DMS53 treated with DMSO at 0.1 percent for 48 hours (cell line): ENCODE measurements at regions not wholly inside any gene's neighbourhood (a gene's known extent, or its start where the extent isn't known, plus 50 kb on each side); places are given as distances from the start of the nearest gene placed in this dataset.

Experiments used
- DNase-seq: peaks from one replicate; lab custom pipeline; 2025; ENCODE audit not compliant: unreplicated experiment; lab: John Stamatoyannopoulos, UW

DNA sequence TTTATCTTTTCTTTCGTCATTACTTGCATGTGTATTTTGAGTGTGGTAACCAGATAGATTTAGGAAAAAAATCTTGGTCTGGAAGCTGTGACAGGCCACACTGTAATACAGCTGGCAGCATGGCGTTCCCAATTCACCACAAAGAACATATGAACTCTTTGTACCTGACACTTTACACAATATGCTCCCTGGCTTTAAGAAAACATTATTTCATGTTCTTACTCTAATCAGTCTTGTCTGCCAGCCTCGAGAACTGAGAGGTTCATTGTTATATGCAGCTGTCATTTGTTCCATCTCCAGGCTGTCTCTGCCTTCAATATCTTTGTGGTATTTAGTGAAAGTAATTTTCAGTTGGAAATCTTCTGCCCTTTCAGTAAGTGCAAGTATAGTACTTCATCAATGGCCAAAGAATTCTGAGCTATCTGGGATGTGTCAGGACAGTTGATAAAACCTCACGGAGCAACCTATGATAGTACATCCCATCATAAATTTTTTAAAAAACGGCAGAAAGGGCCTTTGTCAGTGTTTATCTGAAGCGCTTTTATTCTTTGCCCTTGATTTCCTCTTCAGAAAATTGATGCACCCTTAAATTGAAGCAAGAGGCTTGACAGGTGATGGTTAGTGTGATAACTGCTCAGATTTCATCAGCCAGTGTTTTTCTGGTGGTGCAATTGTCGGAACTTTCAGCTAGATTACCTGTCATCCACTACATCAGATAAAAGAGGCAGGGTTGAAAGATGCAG, 146.3 kb upstream of the SP8 start:
- DNase-seq, result no peak

DNA sequence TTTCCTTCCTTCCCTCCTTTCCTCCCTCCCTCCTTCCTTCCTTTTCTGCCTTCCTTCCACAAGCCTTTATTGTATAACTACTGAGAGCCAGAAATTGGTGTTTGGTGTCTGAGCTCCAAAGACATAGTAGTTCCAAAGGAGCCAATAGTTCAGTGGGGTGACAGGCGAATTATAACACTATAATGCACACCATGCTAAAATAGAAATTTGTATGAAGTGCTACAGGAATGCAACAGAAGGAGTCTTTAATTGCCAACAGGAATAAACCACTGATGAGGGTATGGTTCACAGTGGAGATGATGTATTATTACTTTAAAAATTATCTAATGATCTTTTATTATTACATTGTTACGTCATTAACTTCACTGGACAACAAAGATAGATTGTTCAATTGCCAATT, 158.8 kb upstream of the SP8 start:
- no peak for DNase-seq

DNA sequence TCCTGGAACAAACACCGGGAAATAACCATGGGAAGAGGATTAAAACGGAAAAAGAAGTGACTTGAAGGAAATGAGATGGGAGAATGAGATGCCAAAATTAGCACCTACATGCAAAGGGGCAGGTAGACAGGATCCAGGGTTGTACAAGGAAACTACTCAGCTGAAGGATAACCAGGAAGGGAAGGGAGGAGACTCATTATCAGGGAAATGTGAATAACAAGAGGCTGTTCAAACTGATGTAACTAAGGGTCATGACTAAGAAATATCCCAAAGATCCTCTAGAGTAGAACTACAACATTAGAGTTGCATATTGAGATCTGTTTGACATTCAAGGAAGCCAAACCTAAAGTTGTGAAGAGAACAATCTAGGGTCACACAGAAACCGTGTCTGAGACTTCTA, 166.2 kb upstream of the SP8 start:
- peak; percentile 32 for DNase-seq

DNA sequence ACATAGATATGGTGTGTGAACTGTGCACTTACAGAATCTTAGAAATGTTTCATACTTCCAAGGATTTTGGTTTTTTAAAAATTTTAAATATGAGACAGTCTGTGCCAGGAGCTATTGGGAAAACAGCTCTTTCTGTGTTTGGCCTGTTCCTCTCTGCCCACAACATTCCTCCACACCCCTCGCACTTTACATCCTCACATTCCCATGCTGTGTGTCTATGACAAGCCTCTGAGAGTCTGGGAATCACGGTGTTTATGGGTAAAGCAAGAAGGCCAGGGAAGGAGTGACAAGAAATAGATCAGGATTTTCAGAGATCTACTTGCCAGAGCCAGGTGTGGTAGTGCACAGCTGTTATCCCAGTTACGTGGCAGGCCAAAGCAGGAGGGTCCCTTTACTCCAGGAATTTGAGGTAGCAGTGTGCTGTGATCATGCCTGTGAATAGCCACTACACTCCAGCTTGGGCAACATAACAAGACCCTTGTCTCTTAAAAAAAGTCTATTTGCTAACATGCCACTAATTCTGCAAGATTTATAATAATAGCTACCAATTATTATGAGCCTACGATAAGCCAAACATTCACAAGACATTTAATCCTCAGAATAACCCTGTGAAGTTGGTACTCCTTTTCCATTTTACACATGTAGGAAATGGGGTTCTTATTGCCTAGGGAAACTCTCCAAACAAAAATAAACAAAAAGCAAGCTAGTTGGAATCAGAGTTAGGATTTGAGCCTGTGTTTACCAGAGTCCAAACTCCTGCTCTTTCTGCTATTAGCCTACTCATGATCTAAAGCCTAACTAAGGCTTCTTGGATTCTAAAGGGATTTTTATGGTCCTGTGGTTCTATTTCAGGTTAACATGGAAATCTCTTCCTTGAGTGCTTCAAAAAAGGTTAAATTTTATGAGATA, 168.3 kb upstream of the SP8 start:
- no peak for DNase-seq

DNA sequence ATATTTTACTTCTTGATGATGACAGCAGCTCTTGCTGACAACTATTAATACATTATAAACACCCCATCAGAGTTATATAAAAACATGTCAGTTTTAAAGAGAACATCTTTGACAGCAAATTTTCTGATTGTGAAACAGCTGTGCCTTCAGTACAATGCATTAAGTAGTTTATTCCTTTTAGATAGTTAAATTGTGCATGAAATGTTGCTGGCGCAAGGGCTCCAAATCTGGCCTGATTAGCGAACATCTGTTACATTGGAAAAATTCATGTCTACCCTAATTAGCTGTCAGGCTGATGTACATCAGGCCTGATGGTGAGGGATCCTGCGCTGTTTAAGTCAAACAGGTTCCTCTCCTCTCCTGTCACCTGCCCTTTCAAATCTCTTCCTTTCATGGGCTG, 171.9 kb upstream of the SP8 start:
- peak; percentile 93 for DNase-seq

DNA sequence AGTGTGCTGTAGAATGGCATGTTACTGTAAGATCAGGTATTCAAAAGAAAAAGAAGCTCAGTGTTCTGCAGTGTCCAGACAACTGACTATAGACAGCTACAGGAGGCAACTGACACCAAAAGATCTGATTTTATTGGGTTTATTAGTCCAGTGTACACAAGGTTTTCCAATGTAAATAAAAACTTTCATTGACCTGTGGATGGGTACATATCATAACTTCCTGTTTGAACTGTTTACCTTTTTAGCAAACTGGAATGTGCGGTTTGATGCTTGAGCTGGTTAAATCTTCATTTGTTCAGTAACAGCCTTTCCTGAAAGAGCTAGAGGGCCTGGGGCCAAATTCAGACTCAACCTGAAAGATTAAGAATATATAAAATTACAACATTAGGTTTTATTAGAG, 172.6 kb upstream of the SP8 start:
- DNase-seq, result peak; percentile 99

DNA sequence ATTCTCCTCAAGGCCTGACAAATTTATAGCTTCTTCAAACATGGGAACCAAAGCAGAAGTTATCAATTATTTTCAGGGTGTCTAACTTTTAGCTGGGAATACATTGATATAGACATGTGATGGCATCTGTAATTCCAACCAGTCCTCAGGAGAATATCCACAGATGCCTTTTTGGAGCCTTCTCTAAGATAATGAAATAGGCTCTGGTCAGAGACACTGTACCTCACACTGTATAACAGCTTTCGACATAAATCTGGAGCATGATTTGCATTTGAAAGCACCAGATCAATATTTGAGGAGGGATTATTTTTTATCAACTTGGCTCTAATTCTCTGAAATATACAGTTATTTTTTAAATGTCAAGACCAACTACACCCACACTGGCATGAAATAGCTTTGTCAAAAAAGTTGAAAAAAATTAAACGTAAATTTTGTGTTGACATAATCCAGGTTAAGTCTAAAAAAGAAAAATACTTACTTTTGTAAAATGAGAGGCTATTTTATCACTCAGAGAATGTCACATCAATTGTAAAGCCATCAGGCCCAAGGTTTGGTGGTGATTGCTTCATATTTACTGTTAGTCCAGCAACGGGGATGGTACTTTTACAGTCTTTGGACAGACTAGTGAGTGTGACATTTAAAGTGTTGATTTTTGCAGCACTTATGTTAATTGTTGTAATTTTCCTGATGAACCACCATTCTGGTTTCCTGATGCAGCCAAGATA, 177.0 kb upstream of the SP8 start:
- no peak for DNase-seq

DNA sequence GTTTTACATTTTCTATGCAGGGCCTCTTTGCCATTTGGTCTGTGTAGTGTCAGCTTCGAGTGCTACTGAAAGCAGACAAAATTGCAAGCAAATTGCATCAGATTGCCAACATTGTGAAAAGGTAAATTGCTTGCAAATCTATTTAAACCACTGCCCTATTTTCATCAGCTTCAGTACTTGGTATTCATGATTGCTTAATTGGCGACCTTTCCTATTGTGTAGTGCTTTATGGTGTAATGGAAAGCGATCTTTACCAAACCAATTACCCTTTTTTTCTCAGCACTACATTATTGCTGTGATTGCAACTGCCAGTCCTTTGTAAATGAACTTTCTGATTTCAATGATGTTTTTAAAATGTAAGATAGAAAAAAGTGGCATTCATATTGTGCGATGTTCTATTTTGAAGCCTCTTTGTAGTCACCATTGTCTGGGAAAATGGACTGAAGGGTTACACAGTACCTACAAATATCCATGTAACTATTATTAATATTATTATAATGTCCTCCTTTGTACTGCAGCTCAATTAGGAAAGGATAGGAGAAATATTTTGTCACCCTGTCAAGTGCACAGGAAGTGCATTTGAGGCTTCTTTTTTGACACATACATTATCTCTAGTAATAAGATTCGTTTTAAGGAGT, 177.7 kb upstream of the SP8 start:
- DNase-seq, result peak; percentile 24

DNA sequence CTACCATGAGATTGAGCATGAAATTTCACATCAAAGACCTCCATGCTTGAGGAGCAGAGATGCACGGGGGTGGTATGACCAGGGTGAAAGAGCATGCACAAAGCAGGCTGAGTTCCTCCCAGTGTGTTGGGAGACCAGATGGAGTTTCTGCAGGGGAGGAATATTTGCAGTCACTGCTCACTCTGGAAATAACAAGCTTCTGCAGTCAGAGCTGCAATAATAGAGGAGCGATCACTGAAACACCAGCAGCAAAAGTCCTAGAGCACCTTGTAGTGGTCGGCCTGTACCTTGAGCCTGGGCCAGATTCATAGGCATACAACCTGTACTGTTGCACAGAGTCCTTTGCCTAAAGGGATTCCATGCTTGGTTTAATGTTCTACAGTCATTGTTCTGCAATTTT, 184.5 kb upstream of the SP8 start:
- no peak for DNase-seq

DNA sequence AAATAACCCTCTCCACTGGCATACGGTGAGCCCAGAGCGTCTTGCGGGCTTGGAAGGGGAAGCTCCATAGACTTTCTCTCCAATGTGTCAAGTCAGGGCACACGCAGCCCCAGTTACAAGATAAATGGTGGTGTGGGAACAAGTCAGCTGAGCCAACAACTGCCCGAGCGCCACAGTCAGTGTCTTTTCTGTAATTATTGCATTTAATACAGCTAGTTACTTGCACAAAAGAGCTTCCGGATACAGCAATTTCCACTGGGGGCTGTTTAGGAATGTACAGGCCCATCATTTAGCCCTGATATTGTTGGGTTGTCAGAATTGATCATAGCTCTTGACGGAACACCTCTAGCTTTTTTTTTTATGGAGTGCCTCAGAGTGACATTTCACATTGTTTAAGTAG, 193.5 kb upstream of the SP8 start:
- no peak for DNase-seq

DNA sequence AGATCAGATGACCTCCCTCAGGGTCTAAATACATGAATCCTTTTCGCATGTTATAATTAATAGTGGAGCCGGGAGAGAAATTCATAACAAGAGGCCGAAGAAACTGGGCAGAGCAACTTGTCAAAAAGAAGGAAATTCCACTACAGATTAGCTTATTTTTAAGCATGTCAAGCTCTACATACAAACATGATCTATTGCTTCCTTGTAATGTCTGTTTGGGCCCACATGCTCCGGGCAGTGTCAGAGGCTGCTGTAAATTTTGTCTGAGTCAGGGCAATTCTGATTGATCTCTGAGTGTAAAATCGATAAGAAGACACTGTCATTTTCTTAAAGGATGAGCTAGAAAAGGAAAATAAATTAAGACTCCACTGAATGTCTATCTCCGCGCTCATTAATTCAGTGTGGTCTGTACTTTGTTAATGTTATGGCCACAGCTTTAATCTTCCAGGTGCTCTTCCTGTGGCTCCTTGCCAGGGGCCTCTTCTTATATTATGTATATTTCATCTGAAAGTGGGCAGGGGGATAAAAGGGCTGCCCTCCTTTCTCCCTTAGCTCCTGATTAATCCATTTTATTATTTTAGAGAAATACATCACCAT, 194.1 kb upstream of the SP8 start:
- no peak for DNase-seq

DNA sequence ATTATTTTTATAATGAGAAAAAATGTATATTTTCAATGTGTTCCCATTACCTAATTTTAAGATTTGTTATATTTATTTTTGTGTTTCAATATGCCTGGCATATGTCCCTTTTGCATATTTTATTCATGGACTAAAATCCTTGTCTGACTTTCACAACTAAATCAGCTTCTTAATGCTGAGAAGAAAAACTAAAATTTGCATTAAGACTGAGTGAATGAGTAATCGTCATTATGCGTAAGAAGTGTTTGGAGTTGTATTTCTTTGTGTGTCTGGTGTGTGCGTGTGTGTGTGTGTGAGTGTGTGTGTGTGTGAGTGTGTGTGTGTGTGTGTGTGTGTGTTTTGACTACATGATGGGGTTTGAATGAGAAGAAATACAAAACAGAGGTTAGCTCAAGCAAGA, 201.7 kb upstream of the SP8 start:
- no peak for DNase-seq

DNA sequence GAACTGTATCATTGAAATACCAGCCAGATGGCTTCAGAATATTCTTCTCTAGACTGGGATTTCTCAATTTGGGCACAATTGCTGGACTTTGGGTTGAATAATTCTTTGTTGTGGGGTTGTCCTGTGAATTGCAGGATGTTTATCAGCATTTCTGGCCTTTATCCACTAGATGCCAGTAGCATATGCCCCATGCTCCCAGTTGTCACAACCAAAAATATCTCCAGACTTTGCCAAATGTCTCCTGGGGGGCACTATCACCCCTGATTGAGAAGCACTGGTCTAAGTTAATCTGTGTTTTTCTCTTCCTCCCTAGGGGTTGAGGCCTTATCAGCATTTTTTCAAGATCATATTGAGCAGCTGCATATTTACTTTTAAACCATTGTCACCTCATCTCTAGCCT, 204.9 kb upstream of the SP8 start:
- peak; percentile 5 for DNase-seq

DNA sequence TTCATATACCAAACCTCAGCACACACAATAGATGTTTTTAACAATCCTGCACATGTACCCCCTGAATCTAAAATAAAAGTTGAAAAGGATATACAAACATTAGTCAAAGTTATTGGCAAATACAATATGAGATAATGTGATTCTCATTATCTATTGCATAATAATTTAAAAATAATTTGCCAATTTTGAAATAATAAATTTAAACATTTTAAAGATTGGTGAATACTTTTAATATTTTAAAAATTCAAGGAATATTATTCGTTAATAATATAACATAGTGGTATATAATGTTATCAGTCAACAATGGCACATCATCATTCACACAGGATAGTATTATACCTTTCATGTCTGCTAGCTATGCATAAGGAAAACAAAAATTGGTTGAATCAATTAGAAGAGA, 207.0 kb upstream of the SP8 start:
- no peak for DNase-seq

DNA sequence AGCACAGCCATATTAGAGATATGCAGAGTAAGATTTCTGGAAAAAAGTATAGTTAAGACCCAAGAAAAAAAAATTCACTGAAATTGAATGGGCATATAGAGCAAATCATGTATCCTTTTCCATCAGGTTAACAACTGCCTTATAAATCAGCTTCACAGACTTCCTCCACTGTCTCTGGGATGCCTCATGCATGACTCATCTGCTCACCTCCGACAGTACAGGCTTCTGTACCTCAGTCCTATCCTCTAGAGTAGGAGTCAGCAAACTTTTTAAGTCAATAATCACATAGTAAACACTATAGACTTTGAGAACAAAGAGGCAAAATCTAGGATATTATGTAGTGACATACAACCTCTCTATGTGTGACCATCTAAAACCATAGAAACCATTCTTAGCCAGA, 211.6 kb upstream of the SP8 start:
- peak; percentile 93 for DNase-seq

DNA sequence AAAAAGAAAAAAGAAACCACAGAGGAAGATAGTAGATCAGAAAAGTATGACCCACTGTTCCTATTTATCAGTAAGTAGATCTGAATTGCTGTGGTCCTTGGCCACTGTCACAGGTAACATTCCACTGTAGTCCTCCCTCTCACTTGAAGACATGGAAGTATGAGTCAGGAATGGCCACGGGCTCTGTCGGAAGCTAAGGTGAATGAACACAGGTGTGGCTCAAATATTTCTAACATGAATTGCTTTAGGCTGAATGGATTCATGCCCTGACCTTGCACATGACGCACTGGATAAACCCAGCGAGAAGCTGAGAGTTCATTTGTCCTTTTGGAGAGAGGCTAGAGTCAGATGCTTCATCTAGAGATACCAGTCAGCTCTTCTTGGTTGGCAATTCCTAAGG, 224.5 kb upstream of the SP8 start:
- no peak for DNase-seq

DNA sequence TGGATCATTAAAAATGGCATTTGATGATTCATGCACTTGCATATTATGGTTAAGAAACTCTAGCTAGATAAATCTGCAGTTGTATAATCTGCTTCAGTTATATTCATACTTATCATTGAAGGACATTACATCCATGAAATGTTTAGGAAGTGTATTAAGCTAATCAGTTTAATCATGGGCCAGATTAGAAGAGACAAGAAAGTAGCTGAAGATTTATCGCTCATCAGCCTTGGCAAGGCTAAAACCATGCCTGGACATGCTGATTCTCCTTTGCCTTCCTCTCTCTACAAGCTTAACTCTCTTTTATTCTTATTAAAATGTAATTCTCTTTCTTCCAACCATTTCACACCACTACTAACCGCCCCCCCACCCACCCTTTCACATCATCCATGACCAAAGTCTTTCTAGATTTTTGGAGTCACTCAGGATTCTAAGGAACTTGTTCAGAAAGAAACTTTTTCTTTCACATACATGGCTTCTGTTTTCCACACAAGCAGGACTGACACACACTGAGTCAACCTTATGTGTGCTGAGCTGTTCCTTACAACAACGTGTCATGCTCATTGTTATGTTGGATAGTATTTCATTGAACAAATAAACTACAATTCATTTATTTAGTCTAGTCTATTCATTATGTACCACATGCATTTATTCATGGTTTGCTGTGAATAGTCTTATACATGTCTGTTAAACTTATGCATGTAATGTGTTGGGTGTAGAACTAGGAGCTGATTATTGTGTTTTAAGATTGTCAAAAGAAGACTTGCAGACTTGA, 227.3 kb upstream of the SP8 start:
- DNase-seq, result peak; percentile 7

DNA sequence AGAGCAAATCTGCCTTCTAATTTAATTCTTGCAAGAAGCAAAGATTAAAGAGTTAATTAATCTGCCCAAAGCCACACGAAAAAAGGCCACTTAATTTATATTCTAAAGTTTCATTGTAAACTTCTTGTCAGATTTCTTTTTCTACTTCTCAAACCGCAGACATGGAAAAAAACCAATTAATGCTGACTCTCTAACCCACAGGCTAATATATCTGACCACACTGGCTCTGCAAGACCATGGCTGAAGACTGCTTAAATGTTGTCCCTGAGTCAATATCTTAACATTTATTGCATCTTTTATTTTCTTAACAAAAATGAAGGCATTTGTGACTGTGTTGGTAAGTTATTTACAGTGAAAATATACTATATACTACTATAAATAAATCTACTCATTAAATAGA, 234.0 kb upstream of the SP8 start:
- no peak for DNase-seq

DNA sequence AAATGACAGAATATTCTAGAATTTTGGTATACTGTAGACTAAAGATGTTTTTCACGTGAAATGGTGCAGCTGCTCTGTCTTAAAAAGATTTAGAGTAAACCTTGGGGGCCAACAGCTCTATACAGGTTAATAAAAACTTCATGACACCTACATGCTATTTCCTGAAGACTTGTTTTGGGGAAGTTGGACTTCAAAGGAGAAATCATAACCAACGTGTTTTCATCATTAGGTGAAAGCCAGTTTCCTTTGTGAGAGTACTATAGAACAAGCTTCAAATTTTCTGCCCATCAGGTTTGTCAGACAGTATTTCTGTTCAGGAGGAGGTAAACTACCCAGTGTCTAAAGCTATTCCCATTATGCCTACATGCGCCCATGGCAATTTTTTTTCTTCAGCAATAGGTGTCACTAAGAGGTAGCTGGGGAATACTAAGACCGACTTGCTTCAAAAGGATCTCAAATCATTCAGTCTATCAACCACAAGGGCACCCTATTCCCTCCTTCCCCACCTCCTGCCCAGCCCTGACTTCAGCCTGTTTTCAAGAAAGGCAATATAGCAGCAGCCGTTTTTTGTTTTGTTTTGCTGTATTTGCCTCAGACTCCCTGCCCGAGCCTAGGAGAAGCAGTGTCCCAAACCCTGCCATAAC, 237.3 kb upstream of the SP8 start:
- no peak for DNase-seq

DNA sequence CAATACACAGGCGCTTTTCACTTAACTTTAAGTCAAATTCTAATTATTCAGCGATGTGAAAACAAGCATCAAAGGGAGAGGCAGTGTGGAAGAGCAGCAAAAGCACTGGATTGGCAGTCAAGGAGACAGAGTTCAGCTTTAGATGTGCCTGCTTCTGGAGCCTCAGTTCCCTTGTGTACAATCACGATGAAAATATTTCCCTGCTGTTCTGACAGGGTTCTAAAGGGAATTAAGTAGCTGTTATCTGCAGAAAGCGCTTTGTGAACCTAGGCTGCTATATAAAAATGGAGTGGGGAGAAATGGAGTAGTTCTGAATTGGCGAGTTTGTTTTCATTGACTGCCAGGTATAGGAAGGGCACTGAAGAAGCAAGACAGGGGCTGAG, 237.8 kb upstream of the SP8 start:
- no peak for DNase-seq
